GM19395 (cell line): ENCODE measurements at regions not wholly inside any gene's neighbourhood (a gene's known extent, or its start where the extent isn't known, plus 50 kb on each side); places are given as distances from the start of the nearest gene placed in this dataset.

Experiments used
- ATAC-seq: cut with Tn5 transposase; IDR thresholded peaks from one replicate; pipeline ENCODE4 v1.9.1; 2021; ENCODE audit warnings: mild to moderate bottlenecking, moderate library complexity; ENCODE audit not compliant: unreplicated experiment

DNA sequence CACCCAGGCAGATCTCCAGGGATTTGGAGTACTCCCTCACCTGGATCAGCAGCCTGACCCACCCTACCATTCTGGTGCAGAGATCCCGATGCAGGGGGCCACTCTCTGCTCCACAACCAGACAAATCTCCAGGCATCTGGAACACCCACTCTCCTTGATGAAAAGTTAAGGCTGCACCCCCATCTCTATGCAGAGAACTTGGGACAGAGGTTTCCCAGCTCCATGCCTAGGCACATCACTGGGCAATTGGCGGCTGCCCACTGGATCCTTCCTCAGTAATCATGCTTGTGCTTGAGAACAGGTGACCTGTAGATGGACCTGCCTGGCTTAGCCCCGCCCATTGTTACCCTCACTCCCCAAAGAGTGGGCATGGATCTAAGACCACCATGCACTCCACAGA lies 624.9 kb downstream of the CBLN2 start:
- ATAC-seq = no peak

DNA sequence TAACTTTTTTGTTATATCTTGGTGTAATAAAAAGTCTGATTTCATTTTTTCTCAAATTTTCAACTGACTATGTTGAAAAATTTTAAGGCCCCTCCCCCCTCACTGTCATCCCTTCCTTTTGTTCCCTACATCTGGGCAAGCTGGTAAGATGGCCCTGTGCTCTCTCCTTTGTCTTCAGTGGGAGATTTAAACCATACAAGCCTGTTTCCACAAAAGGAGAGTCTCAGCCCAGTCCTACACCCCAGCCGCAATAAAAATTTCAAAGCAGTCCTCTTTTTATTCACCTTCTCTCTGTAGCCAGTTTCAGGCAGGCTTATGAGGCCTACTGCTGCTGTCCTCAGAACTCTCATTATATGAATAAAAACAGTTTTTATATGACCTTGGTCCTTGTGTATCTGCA lies 630.5 kb downstream of the CBLN2 start:
- ATAC-seq = no peak

DNA sequence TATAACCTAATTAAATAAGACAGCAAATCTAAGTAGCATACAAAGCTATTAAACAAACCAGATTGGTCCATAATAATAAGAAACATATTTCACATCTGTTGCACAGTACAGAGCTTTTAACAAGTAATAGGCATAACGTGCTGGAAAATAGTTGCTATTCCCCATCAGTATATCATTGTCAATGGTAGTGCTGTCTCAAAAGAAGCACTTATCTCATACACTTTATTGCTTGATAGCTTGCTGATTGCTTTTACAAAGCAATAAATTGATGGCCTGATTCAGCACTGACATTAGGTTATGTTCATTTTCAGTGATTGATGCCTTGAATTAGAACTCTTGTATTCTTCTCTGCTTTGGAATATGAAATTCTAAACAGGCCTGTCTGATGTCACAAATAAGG lies 641.7 kb downstream of the CBLN2 start:
- no peak for ATAC-seq

DNA sequence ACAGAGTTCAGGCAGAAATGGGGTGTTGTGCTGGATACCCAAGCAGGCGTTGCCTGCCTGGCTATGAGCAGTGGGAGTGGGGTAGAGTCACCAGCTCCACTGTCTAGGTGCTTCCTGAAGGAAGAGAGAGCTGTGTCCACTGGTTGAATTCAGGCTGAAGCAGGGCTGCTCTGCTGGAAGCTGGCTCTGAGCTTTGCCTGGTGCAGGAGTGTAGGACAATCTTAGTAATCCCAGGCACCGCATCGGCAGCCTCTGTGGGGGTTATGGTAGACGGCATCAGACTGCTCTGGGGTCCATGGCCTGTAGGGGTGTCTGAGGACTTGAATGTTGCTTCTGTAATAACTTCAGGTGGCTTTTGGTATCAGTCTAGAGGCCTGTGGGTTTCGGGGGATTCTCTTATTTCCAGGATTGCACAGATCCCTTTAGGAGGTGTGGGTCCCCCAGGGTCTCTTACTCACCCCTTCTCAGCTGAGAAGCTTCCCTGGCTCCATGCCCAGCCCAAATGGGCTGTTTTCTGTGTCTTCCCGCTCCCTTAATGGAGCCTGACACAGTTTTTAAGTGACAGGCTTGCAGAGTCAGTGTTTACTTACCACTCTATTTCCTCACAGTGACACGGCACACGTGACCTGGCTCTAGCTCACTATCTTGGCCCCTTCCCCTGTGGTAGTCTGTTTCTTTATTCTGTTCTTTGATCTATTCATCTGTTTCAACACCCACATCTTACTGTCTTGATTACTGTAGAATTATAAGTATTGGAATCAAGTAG lies 644.3 kb downstream of the CBLN2 start:
- no peak for ATAC-seq

DNA sequence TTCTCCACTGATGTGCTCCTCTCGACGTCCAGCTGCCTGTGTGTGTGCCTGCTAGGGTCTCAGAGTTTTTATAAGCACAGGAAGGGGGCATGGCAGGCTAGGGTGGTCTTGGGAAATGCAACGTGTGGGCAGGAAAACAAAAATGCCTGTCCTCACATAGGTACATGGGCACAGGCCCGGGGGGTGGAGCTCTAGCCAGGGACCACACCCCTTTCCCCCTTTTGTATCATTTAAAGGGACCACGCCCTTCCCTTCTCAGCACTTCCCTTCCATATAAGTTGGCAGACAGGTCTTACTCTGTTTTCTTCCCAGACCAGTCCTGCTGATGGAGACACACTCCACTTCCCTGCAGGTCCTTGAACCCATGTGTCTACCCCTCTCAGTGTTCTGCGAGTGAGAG lies 645.0 kb downstream of the CBLN2 start:
- no peak for ATAC-seq

DNA sequence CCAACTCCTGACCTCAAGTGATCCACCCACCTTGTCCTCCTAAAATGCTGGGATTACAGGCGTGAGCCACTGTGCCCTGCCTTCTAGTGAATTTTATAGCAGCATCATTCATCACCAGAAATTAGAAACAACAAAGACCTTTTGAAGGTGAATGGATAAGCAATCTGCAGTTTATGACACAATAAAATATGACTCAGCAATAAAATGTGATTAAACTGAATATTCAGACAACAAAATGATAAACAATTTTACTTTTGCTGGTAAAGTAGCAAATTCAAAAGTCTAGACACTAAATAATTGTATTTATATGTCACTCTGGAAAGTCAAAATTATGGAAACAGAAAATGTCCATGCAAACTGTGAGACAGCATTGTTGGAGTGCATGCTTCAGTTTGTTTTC lies 656.6 kb downstream of the CBLN2 start:
- ATAC-seq = no peak

DNA sequence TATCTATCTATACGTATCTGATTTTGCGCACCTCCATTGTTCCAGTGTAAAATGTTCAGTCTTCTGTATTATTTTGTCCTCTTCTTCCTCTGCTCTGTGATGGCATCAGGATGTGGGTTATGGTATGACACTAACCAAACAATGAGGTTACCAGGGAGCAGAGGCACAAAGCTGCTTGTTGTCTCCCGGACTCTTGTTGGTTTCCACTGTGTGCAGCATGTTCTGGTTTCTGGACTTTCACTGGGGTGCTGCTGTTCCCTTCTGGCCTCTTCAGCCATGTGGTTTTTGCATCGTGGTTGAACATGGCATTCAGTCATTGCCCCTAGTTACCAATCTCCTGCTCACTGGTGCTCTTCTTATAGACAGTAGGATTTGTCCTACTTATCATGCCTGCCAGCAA lies 665.9 kb downstream of the CBLN2 start:
- ATAC-seq = no peak

DNA sequence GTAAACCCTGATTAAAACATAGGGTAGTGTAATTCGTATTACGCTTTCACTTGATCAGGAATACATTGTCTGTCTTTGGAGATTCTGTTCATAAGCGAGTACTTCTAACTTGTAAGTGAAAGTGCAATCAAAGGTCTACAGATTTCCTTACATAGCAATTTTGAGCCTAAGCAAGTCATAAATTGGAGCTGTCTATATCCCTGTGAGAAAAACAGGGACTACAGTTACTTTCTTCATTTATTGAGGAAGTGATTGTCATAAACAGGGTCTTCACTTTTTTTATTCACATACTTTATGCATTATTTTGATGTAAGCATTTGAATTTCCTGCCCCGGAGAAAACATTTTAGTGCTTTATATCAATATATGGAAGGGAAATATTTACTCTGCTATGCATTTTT lies 670.4 kb downstream of the CBLN2 start:
- no peak for ATAC-seq

DNA sequence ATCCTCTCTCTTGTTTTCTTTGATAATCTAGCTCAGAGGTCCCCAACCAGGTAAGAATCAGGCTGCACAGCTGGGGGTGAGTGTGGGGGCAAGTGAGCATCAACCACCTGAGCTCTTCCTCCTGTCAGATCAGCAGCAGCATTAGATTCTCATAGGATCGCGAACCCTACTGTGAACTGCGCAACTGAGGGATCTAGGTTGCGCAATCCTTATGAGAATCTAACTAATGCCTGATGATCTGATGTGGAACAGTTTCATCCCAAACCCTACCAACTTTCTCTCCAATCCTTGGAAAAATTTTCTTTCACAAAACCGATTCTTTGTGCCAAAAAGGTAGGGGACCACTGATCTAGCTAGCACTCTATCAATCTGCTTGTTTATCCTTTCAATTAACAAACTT lies 678.3 kb downstream of the CBLN2 start:
- no peak for ATAC-seq

DNA sequence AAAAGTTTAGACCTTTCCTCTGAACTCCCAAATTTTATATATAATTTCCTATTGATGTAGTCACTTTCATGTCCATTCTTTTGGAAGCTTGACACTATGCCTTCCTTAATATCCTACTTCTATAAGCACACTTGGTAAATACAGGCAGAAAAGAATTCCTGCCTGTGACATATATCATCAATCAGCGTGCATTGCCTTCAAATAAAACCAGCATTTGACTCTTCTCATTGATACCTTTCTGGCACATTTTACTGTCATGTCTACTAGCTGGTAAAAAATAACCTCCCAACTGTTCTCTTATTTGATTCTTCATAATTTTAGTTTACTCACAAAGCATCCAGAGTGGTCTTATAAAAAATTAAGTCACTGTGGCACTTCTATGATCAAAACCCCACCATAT lies 693.5 kb downstream of the CBLN2 start:
- no peak for ATAC-seq

DNA sequence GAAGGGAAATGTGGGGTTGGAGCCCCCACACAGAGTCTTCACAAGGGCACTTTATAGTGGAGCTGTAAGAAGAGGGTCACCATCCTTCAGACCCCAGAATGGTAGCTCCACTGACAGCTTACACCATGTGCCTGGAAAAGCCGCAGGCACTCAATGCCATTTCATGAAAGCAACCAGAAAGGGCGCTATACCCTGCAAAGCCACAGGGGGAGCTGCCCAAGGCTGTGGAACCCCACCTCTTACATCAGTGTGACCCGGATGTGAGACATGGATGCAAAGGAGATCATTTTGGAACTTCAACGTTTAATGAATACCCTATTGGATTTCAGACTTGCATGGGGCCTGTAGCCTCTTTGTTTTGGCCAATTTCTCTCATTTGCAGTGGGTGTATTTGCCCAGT lies 694.7 kb downstream of the CBLN2 start:
- no peak for ATAC-seq

DNA sequence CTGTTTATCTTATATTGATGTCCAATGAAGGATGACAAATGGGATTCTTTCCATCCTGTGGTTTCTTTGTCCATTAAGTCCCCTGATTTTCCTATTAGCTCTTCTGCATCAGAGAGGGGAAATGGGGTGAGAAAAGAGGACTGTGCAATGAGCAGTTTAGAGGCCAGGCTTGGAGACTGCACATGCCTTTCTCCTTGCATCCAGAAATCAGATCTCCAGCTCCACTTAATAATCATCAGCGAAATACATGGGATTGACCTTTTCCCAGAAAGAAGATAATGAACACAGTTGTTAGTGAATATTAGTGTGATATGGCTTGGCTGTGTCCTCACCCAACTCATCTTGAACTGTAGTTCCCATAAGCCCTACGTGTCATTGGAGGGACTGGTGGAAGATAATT lies 697.4 kb downstream of the CBLN2 start:
- ATAC-seq = no peak

DNA sequence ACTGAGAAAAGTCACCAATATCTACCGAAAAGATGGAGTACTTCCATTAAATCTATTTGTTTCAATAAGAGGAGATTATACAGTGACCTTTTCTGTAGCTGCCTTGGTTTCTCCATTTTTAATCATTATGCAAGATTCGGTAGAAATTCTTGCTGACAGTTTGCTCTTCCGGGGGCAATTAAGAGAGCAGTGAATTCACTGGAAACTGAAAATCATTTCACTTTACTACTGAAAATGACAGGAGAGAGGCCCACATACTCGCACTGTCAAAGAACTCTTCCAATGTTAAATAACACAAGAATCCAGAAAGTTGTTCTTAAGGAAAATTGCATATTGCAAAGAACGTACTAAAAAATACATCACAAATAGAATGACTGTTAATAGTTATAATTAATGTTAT lies 699.3 kb downstream of the CBLN2 start:
- ATAC-seq = no peak

DNA sequence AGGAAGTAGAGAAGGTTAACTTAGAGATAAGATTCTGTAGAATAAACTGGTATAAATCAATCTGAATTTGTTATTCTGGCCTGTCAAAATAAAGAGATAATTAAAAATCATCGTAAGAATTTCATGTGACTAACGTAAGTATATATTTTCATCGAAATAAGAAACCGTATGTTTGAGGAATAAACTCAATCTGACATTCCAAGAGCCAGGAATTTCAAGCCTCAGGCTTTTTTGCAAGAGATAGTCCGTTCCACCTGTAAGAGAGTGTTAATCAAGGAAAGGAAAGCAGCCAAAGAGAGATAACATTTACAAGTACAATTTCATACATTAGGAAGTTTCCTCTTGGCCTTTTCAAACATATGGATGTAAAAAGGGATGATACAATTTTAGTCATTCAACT lies 701.5 kb downstream of the CBLN2 start:
- no peak for ATAC-seq

DNA sequence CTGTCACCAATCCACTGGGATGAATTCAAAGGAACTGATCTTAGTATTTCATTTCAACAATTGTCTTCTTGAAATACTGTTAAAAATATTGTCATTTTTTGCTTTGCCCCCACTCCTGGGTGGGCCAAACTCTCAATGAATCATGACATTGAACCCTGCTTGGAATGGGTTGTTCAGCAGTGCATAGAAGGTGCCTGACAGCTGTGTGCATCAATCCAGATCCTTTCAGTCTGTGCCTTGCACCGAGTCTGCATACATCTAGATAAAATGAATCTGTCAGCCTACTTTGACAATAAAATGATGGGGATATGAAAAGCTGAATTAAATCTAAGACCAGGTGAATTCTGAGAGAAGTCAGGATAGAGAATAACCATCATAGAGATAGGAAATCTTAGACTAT lies 706.6 kb downstream of the CBLN2 start:
- ATAC-seq = no peak

DNA sequence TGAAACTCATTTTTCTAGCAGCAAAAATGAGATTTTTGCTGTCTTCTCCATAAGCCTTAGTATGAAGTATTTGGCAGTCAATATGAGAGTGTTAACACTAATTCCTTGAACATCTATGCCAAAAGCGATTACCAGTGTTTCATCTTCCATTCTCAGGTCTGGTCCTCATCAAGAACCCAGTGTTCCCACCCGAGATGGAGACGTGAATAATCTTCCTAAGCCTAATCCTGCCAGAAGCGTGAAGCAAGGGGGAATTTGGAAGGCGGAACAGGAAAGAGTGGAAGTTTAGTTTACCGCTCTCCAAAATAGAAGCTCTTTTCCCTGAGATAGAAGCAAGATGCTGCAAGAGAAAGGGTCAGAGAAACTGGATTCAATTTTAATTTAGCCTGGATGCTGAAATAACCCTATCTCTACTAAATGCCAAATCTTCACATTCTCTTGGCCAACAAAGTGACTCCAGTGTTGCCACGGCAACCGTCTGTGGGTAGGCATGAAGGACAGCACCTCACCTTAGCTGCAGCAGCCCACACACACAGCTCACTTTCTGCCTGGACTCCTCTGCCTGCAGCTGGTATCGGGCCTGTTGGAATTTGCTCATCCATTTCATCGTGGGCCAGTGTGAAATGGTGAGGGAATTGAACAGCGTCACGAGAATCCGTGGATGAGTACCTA lies 711.1 kb downstream of the CBLN2 start:
- no peak for ATAC-seq

DNA sequence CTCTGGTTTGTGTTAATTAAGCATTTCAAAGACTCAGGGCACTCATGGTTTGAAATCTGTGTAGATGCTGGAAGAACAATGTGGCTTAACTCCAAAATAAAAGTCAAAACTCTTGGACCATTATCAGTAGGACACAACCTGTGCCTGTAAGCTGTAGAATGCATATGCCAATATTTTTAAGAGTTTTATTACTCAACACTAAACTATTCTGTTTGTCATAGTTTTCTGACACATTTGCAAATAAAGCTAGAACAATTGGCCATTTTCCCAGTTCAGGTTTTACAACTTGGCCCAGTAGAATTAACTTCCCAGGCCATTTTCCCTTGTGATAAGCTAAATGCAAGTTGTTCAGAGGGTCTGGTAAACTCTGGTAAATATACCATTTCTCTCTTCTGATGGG lies 713.1 kb downstream of the CBLN2 start:
- ATAC-seq = no peak

DNA sequence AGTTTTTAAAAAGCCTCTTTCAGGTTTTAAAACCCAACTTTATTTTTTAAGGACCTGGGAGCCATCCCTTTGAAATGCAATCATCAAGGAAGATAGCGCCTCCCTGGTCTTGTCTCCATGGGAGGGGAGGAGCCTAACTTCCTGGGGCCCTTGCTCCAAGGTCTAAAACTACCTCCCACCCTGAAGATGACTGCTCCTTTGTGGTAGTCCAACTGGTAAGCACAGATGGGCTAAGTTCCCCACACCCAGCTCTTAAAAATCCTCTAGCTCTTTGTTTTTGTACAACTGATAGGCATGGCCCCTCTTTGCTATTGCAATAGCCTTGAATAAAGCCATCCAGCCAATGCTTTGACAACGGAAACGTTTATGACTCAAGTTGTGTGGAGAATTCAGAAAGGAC lies 716.8 kb downstream of the CBLN2 start:
- no peak for ATAC-seq

DNA sequence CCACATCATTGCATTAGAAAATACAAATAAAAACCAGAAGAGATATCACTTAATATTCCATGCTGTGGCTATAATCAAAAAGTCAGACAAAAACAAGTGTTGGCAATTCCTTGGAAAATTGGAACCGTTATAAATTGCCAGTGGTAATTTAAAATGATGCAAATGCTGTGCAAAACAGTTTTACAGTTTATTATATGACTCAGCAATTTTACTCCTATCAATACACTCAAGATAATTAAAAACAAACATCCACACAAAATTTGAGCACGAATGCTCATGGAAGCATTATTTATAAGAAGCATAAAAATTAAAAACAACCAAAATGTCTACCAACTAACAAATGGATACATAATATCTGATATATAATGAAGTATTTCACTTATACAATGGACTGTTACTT lies 728.8 kb downstream of the CBLN2 start:
- ATAC-seq = no peak

DNA sequence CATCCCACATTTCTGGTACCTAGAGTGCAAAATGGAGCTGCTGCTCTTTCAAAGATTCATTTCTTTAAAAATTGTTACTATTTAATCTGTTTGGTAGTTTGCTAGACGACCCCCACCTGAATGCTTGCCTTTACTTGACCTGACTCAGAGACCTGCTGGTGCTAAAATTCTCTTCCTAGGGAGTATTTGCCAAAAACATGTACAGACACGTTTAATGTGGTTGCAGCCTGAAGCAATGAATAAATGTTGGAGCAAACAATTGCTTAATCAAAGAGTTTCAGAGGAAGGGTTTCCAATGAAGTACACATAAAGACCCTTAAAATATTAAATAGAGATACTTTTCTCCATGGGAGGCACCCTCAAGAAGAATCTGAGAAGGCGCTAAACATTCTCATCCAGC lies 734.4 kb downstream of the CBLN2 start:
- ATAC-seq = no peak

DNA sequence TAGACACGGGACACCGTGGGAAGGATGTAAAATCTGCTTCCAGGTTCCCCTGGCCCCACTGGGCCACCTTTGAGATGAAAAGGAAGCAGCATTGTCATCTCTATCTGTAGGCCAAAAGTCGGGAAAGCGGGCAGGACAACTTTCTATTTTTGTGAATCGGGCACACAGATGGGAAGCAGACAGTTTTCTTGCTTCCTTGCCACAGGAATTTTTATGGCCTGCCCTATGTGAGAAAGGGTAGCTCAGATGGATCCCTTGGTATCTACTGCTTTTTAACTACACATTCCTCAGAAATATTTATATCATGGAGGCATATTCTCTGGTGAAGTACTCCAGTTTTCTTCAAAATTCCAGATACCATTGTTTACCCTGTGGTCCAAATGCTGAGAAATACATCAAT lies 735.5 kb downstream of the CBLN2 start:
- no peak for ATAC-seq

DNA sequence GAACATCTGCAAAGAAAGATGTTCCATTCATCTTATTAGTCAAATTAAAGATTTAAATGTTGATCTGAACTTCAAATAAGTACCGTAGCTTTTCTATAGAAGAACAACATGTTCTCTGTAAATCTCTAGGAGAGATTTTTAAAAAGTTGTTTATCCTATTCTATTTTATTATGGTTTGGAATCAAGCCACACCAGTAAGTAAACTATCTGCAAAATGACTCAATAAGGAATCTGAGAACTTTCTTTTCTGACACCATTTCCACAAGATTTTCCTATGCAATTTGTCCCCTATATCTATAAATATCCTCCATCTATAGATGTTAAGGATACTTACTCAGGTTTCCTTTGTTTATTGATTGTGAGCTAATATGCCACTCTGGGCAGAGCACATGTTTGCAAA lies 736.6 kb downstream of the CBLN2 start:
- ATAC-seq = no peak
